HCT116 (cell line): ENCODE measurements at regions not wholly inside any gene's neighbourhood (a gene's known extent, or its start where the extent isn't known, plus 50 kb on each side); places are given as distances from the start of the nearest gene placed in this dataset.

Experiments
- ATAC-seq: fragments of 200-7000 bp; cut with Tn5 transposase; 2 replicates; pipeline ENCODE4 v1.9.1; 2020; ENCODE audit warnings: mild to moderate bottlenecking, moderate library complexity
- BruUV-seq: library from RNA; stranded (reverse); fragments of 400-500 nt; replicated peaks from 2 replicates; lab custom pipeline; 2021; lab: Mats Ljungman, UMichigan
- CTCF ChIA-PET: fragments of 300-600 bp; sonication (Branson Sonifier 250); formaldehyde crosslinking; loops from one replicate; lab custom pipeline; 2021; ENCODE audit warnings: antibody characterized with exemption; lab: Charles Lee
- POLR2A ChIA-PET: fragments of 300-600, 350-600 bp; sonication (Branson Sonifier 250); formaldehyde crosslinking; loops from one replicate; lab custom pipeline; 2021; ENCODE audit warnings: antibody characterized with exemption; lab: Charles Lee
- RAD21 ChIA-PET, 2 experiments: fragments of 300-600 bp; sonication (Branson Sonifier 250); formaldehyde crosslinking; loops; one replicate each; lab custom pipeline; 2023; ENCODE audit warnings: low total read pairs in 2 of 2; ENCODE audit not compliant: uncharacterized antibody in 2 of 2, unreplicated experiment in 2 of 2, low non-redundant PET in 1 of 2; lab: Charles Lee
- DNase-seq: peaks from one replicate; pipeline ENCODE4 v3.0.0-alpha.2; 2010; ENCODE audit warnings: low read depth, low spot score
- H2AFZ ChIP-seq: fragments of 200-600 bp; shearing (Covaris generic), sonication (generic); 2 replicates; pipeline ENCODE4 v1.6.1; 2017; ENCODE audit warnings: low read depth, mixed run types, mixed read lengths, antibody characterized with exemption, low read length; ENCODE audit not compliant: poor library complexity, severe bottlenecking
- H3K27ac ChIP-seq: 2 replicates; pipeline ENCODE4 v1.5.1; 2012; ENCODE audit warnings: low read depth, low read length
- H3K27me3 ChIP-seq: fragments of 200-600 bp; sonication (generic); 2 replicates; pipeline ENCODE4 v1.6.1; 2016; ENCODE audit warnings: mixed run types, low read length, mixed read lengths; ENCODE audit not compliant: insufficient read depth
- H3K36me3 ChIP-seq, 2 experiments: fragments of 200-500 bp in 1 of 2; fragments of 200-600 bp in 1 of 2; sonication (Bioruptor generic) in 1 of 2; sonication (generic) in 1 of 2; 2 replicates each; pipeline versions ENCODE4 v1.5.1 to v1.6.1; 2014 to 2016; ENCODE audit warnings: low read length in 2 of 2, inconsistent platforms in 1 of 2, mixed read lengths in 1 of 2, mixed run types in 1 of 2; ENCODE audit not compliant: insufficient read depth in 2 of 2, control insufficient read depth in 1 of 2
- H3K4me1 ChIP-seq, 2 experiments: fragments of 200-600 bp in 1 of 2; sonication (generic) in 1 of 2; 2 replicates each; pipeline versions ENCODE4 v1.5.1 to v1.6.1; 2012 to 2017; ENCODE audit warnings: low read length in 2 of 2, inconsistent platforms in 1 of 2, mild to moderate bottlenecking in 1 of 2, mixed read lengths in 1 of 2, mixed run types in 1 of 2, moderate library complexity in 1 of 2; ENCODE audit not compliant: insufficient read depth in 2 of 2, control insufficient read depth in 1 of 2
- H3K4me2 ChIP-seq: fragments of 200-600 bp; sonication (generic); 2 replicates; pipeline ENCODE4 v1.6.1; 2017; ENCODE audit warnings: mixed run types, low read length, mixed read lengths
- H3K4me3 ChIP-seq, 2 experiments: fragments of 200-600 bp in 1 of 2; sonication (generic) in 1 of 2; replicated peaks in 1 of 2; 2 replicates each; pipeline ENCODE4 v1.5.1; 2011 to 2016; ENCODE audit warnings: low read length in 2 of 2, control low read depth in 1 of 2, low read depth in 1 of 2, mild to moderate bottlenecking in 1 of 2, mixed read lengths in 1 of 2, mixed run types in 1 of 2
- H3K79me2 ChIP-seq: fragments of 200-600 bp; sonication (generic); 2 replicates; pipeline ENCODE4 v1.6.1; 2017; ENCODE audit warnings: mild to moderate bottlenecking, mixed run types, low read length, moderate library complexity, mixed read lengths; ENCODE audit not compliant: insufficient read depth
- H3K9ac ChIP-seq: fragments of 200-600 bp; sonication (generic); 2 replicates; pipeline ENCODE4 v1.6.1; 2016; ENCODE audit warnings: low read length, mixed read lengths
- H3K9me2 ChIP-seq: fragments of 200-600 bp; sonication (generic), shearing (Covaris generic); 2 replicates; pipeline ENCODE4 v1.6.1; 2017; ENCODE audit warnings: mixed run types, mild to moderate bottlenecking, moderate library complexity; ENCODE audit not compliant: insufficient read depth
- H3K9me3 ChIP-seq, 2 experiments: fragments of 200-500 bp in 1 of 2; fragments of 200-600 bp in 1 of 2; sonication (Bioruptor generic) in 1 of 2; sonication (generic) in 1 of 2; 2 replicates each; pipeline ENCODE4 v1.6.1; 2014 to 2017; ENCODE audit warnings: low read length in 2 of 2, mixed read lengths in 2 of 2, inconsistent platforms in 1 of 2, low read depth in 1 of 2, mild to moderate bottlenecking in 1 of 2, mixed run types in 1 of 2, moderate library complexity in 1 of 2; ENCODE audit not compliant: control insufficient read depth in 1 of 2, insufficient read depth in 1 of 2
- H4K20me1 ChIP-seq: fragments of 200-600 bp; sonication (generic), shearing (Covaris generic); 2 replicates; pipeline ENCODE4 v1.6.1; 2017; ENCODE audit warnings: mixed run types, mild to moderate bottlenecking, moderate library complexity; ENCODE audit not compliant: insufficient read depth
- CBX3 ChIP-seq: IDR thresholded peaks from 2 replicates; pipeline ENCODE4 v1.6.1; 2012; ENCODE audit warnings: low read depth
- CEBPB ChIP-seq: IDR thresholded peaks from 2 replicates; pipeline ENCODE4 v1.6.1; 2012; ENCODE audit warnings: low read depth
- ELF1 ChIP-seq: IDR thresholded peaks from 2 replicates; pipeline ENCODE4 v1.6.1; 2012; ENCODE audit warnings: low read depth, borderline replicate concordance
- EZH2 ChIP-seq: fragments of 200-600 bp; sonication (generic); IDR thresholded peaks from 2 replicates; pipeline ENCODE4 v1.6.1; 2017; ENCODE audit warnings: antibody characterized with exemption, mixed run types
- JUND ChIP-seq: IDR thresholded peaks from 2 replicates; pipeline ENCODE4 v1.6.1; 2012
- MAX ChIP-seq: IDR thresholded peaks from 2 replicates; pipeline ENCODE4 v1.6.1; 2012
- POLR2A ChIP-seq: IDR thresholded peaks from 2 replicates; pipeline ENCODE4 v1.7.0; 2011; ENCODE audit warnings: borderline replicate concordance; ENCODE audit not compliant: insufficient read depth, insufficient read length; ENCODE audit errors: extremely low read depth
- RAD21 ChIP-seq: IDR thresholded peaks from 2 replicates; pipeline ENCODE4 v1.6.1; 2012; ENCODE audit warnings: low read depth, mild to moderate bottlenecking
- REST ChIP-seq: IDR thresholded peaks from 2 replicates; pipeline ENCODE4 v1.6.1; 2012; ENCODE audit warnings: low read depth
- SIN3A ChIP-seq: IDR thresholded peaks from 2 replicates; pipeline ENCODE4 v1.6.1; 2012; ENCODE audit warnings: low read depth
- SP1 ChIP-seq: IDR thresholded peaks from 2 replicates; pipeline ENCODE4 v1.6.1; 2012; ENCODE audit warnings: low read depth
- TCF7L2 ChIP-seq: IDR thresholded peaks from 2 replicates; pipeline ENCODE4 v1.7.0; 2011; ENCODE audit warnings: borderline replicate concordance, inconsistent platforms; ENCODE audit not compliant: insufficient read depth, insufficient read length; ENCODE audit errors: extremely low read depth
- YY1 ChIP-seq: IDR thresholded peaks from 2 replicates; pipeline ENCODE4 v1.6.1; 2011; ENCODE audit warnings: low read length, low read depth, moderate library complexity, mild to moderate bottlenecking; ENCODE audit not compliant: insufficient replicate concordance; ENCODE audit errors: extremely low read depth
- ZBTB33 ChIP-seq: IDR thresholded peaks from 2 replicates; pipeline ENCODE4 v1.6.1; 2011; ENCODE audit warnings: mild to moderate bottlenecking, low read length, moderate library complexity; ENCODE audit not compliant: insufficient replicate concordance; ENCODE audit errors: extremely low read depth
- intact Hi-C: fragments of 100-400 bp; cut with micrococcal nuclease; formaldehyde crosslinking; loops from 2 replicates; pipeline ENCODE4 v1.10.0; 2022

- Histone ChIP-seq H3K79me2 (no peaks in the 10 kb centered on the region), H3K27me3 (0 out of 2 replicates have a peak, but pooled peaks cover 2% of the 10 kb centered on the region), H3K4me3 (no peak overlapping the region), H3K9me2 (no peaks in the 10 kb centered on the region), H3K4me2 (no peak overlapping the region), H2AFZ (no peak overlapping the region), H3K36me3 (no peaks in the 10 kb centered on the region), H3K4me1 (peaks cover 0 to 7% of the 10 kb centered on the region in 2 experiments; a peak in 1 of 4 replicates), H3K27ac (no peak overlapping the region), H3K9ac (no peak overlapping the region), H4K20me1 (no peaks in the 10 kb centered on the region), H3K9me3 (no peaks in the 10 kb centered on the region)
- BruUV-seq = no TSS peak
- intact Hi-C loops = no loop called here
- no peak for ATAC-seq
- TF ChIP-seq ELF1 (no peak), EZH2 (no peak), TCF7L2 (no peak), SP1 (no peak), MAX (no peak), CBX3 (no peak), YY1 (no peak), RAD21 (no peak)
- POLR2A ChIA-PET = no interaction called here
- CTCF ChIA-PET = no interaction called here
- RAD21 ChIA-PET = no interaction called here
- DNase-seq = no peak
Observed at GRCh38 chr5:173747876-173748275, 131.4 kb upstream of the BOD1 start.

- no peaks in the 10 kb centered on the region for H4K20me1 ChIP-seq
- RAD21 ChIA-PET = no interaction called here
- no TSS peak for BruUV-seq
- H3K27ac ChIP-seq = no peak overlapping the region
- no peaks in the 10 kb centered on the region for H3K79me2 ChIP-seq
- no peak overlapping the region for H3K4me2 ChIP-seq
- H3K27me3 ChIP-seq = peaks cover 8% of the 10 kb centered on the region; the same call in 1 of the 2 replicates
- H3K4me1 ChIP-seq = peaks cover 0 to 7% of the 10 kb centered on the region in 2 experiments; a peak in 1 of 4 replicates
- TF ChIP-seq ZBTB33 (no peak), YY1 (no peak), RAD21 (no peak), POLR2A (no peak), JUND (no peak), EZH2 (no peak), CEBPB (no peak), REST (no peak), CBX3 (no peak), SIN3A (no peak), MAX (no peak)
- no peak overlapping the region for H3K4me3 ChIP-seq
- H3K9ac ChIP-seq = no peak overlapping the region
- CTCF ChIA-PET = no interaction called here
- H3K9me2 ChIP-seq = no peaks in the 10 kb centered on the region
- H3K36me3 ChIP-seq = no peaks in the 10 kb centered on the region
- H3K9me3 ChIP-seq = no peaks in the 10 kb centered on the region
- intact Hi-C loops = no loop called here
- DNase-seq = no peak
- POLR2A ChIA-PET = no interaction called here
- no peak overlapping the region for H2AFZ ChIP-seq
- no peak for ATAC-seq
Observed at GRCh38 chr5:173750538-173751265, 134.3 kb upstream of the BOD1 start.
